Upper lobe of left lung (tissue), 4 donors: ENCODE measurements at regions not wholly inside any gene's neighbourhood (a gene's known extent, or its start where the extent isn't known, plus 50 kb on each side); places are given as distances from the start of the nearest gene placed in this dataset.

Experiments
- EP300 ChIP-seq, 4 donors: sonication (generic); formaldehyde crosslinking; IDR thresholded peaks; one replicate each; pipeline ENCODE4 v1.5.1; 2017; ENCODE audit warnings: antibody characterized with exemption in 4 of 4, control low read depth in 2 of 4
- POLR2A ChIP-seq, 4 donors: fragments of 450-650 bp; IDR thresholded peaks; one replicate each; pipeline ENCODE4 v1.5.1; 2016 to 2017; ENCODE audit warnings: antibody characterized with exemption in 4 of 4, mild to moderate bottlenecking in 2 of 4
- POLR2AphosphoS5 ChIP-seq, 2 donors: sonication (generic); formaldehyde crosslinking; IDR thresholded peaks; one replicate each; pipeline ENCODE4 v1.5.1; 2017; ENCODE audit warnings: antibody characterized with exemption in 2 of 2
- TF ChIP-seq, protein P1 (sequence below), 6 experiments: fragments of 450-650 bp in 4 of 6; fragments of 200-600 bp in 2 of 6; sonication (generic) in 2 of 6; IDR thresholded peaks; one replicate each; pipeline ENCODE4 v1.5.1; 2016 to 2019; ENCODE audit warnings: antibody characterized with exemption in 6 of 6

DNA sequence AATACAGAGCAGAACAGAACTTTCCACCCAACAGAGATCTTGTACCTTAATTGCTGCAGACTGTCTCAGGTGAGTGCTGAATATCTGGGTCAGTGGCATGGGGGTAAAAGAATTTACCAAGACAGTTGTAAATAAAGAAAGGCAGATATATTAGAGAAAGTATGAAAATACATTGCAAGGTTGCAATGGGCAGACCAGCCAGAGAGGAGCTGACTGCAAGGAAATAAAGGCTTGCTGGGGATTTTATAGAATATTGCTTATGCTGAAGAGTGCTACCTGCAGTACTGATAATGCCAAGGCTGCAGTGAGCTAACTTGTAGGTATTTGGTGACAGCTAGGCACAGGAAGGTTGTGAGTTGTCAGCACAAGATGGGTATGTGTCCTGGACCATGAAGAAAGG is 171.0 kb upstream of the TRIM24 start:
- TF ChIP-seq POLR2A (IDR thresholded peaks at IDR 0.05): no peak
- TF ChIP-seq, protein P1, sequence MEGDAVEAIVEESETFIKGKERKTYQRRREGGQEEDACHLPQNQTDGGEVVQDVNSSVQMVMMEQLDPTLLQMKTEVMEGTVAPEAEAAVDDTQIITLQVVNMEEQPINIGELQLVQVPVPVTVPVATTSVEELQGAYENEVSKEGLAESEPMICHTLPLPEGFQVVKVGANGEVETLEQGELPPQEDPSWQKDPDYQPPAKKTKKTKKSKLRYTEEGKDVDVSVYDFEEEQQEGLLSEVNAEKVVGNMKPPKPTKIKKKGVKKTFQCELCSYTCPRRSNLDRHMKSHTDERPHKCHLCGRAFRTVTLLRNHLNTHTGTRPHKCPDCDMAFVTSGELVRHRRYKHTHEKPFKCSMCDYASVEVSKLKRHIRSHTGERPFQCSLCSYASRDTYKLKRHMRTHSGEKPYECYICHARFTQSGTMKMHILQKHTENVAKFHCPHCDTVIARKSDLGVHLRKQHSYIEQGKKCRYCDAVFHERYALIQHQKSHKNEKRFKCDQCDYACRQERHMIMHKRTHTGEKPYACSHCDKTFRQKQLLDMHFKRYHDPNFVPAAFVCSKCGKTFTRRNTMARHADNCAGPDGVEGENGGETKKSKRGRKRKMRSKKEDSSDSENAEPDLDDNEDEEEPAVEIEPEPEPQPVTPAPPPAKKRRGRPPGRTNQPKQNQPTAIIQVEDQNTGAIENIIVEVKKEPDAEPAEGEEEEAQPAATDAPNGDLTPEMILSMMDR (IDR thresholded peaks at IDR 0.05): no peak
- TF ChIP-seq POLR2AphosphoS5 (IDR thresholded peaks at IDR 0.05): no peak
- TF ChIP-seq EP300 (IDR thresholded peaks at IDR 0.05): no peak
